ENCODE measurements at regions not wholly inside any gene's neighbourhood (a gene's known extent, or its start where the extent isn't known, plus 50 kb on each side); places are given as distances from the start of the nearest gene placed in this dataset.

- TF ChIP-seq RAD21 (IDR thresholded peaks at IDR 0.05; ENCODE audit: low read depth) = no peak
- no peak for TF ChIP-seq REST (IDR thresholded peaks at IDR 0.05; ENCODE audit: low read depth)
- TF ChIP-seq EP300 (IDR thresholded peaks at IDR 0.05; ENCODE audit: borderline replicate concordance) = no peak
- TF ChIP-seq TEAD4 (IDR thresholded peaks at IDR 0.05) = no peak
- no peak for TF ChIP-seq MAX (IDR thresholded peaks at IDR 0.05)
- TF ChIP-seq YY1 (IDR thresholded peaks at IDR 0.05; ENCODE audit: low read depth) = no peak
- no peak for TF ChIP-seq EGR1 (IDR thresholded peaks at IDR 0.05)
- TF ChIP-seq TAF1 (IDR thresholded peaks at IDR 0.05; ENCODE audit: low read depth) = no peak
- no peak for TF ChIP-seq USF1 (IDR thresholded peaks at IDR 0.05)
- no peak for TF ChIP-seq FOXM1 (IDR thresholded peaks at IDR 0.05; ENCODE audit: borderline replicate concordance, low read depth)
- no peak for TF ChIP-seq ZBTB7A (IDR thresholded peaks at IDR 0.05; ENCODE audit: low read depth)
Measured at GRCh38 chr17:71427801-71428200, 693.0 kb upstream of the SOX9 start.
